Activated CD4-positive, alpha-beta T cell treated with anti-CD3 and anti-CD28 coated beads for 4 hours (primary cell): ENCODE measurements at regions not wholly inside any gene's neighbourhood (a gene's known extent, or its start where the extent isn't known, plus 50 kb on each side); places are given as distances from the start of the nearest gene placed in this dataset.
"Not testable (repeated sequence)": the region's sequence is repeated elsewhere in the genome, so short reads cannot be mapped to it uniquely, and the experiment has no call there.

Experiments
- DNase-seq, 2 donors: peaks; one replicate each; pipeline ENCODE4 v3.0.0-alpha.2; 2020

GRCh38 chr1:198935306-198935921 is 296.6 kb downstream of the PTPRC start:
- DNase-seq, result peak; percentile 65 to 71

DNA sequence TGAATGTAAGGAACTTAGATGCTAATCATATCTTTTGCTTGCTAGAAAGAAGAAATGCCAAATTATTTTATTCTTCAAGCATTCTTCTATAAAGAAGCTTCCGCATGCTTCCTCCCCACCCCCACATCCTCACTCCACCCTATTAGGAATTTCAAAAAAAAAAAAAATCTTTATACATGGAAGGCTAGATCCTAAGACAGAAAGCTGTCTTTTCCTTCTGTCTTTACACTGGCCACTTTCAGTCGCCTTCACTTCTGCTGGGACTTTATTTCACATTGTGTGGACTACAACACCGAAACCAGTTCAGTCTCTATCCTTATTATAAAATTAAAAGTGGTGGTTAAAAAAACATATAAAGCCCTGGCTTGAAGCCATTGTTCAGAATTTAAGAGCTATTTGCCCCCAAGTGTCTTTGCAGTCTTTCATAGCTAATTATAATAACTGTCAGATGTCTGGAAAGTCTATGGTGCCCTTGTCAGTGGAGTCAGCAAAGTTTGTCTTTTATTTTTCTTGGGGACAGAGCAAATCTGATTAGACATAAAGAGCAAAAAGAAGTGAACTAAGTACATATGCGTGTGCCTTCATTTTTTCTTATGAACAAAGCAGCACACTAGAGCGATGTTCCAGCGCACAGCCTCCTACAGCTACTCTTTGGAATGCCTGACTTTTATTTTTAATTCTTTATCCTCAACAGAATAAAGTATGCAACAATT is 297.7 kb downstream of the PTPRC start:
- DNase-seq, result no peak

GRCh38 chr1:198937231-198938031 is 298.6 kb downstream of the PTPRC start:
- DNase-seq, result peak; percentile 26 to 37

- DNase-seq, result no peak
Observed at GRCh38 chr1:198939286-198939685, 300.4 kb downstream of the PTPRC start.

GRCh38 chr1:198939956-198940355 is 301.1 kb downstream of the PTPRC start:
- no peak for DNase-seq

DNA sequence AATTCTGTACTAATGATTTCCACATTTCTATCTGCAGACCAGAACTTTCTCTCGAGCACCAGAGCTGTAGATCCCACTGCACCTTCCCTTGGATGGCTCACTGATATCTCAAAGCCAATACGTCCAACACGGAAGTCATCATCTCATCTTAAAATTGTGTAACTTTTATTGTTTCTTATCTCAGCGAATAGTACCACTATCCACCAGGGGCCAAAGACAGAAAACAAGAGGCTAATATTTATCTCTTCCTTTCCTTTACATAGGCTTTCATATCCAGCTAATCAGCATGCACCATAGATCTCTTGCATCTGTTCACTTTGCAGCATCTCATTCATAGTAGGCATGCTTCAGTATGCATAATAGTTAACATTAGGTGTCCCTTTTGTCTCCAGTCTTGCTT is 303.6 kb downstream of the PTPRC start:
- no peak for DNase-seq

- DNase-seq, result no peak
Observed at GRCh38 chr1:198943484-198944187, 304.8 kb downstream of the PTPRC start.

GRCh38 chr1:198947456-198947855 is 308.6 kb downstream of the PTPRC start:
- DNase-seq, result no peak

DNA sequence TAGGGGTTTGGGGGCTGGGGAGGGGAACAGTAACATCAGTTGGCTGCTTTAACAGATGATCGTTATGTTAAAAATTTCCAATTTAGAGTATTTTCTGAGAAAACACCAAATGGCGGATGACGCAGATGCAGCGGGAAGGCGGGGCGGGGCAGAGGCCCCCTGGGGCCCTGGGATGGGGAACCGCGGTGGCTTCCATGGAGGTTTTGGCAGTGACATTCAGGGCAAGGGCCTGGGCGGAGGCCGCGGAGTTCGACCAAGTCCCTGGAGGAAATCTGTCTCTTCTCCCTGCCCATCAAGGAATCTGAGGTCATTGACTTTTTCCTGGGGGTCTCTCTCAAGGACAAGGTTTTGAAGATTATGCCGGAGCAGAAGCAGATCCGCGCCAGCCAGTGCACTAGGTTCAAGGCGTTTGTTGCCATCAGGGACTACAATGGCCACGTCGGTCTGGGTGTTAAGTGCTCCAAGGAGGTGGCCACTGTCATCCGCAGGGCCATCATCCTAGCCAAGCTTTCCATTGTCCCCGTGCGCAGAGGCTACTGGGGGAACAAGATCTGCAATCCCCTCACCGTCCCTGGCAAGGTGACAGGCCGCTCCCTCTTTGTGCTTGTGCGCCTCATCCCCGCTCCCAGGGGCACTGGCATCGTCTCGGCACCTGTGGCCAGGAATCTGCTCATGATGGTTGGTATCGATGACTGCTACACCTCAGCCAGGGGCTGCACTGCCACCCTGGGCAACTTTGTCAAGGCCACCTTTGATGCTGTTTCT is 310.2 kb downstream of the PTPRC start:
- DNase-seq, result no peak

GRCh38 chr1:198950036-198950435 is 311.2 kb downstream of the PTPRC start:
- DNase-seq, result no peak

GRCh38 chr1:198955085-198955484 is 316.2 kb downstream of the PTPRC start:
- DNase-seq, result no peak

- DNase-seq, result no peak
Observed at GRCh38 chr1:198957044-198957443, 318.2 kb downstream of the PTPRC start.

GRCh38 chr1:198959032-198959431 is 320.2 kb downstream of the PTPRC start:
- DNase-seq, result no peak

DNA sequence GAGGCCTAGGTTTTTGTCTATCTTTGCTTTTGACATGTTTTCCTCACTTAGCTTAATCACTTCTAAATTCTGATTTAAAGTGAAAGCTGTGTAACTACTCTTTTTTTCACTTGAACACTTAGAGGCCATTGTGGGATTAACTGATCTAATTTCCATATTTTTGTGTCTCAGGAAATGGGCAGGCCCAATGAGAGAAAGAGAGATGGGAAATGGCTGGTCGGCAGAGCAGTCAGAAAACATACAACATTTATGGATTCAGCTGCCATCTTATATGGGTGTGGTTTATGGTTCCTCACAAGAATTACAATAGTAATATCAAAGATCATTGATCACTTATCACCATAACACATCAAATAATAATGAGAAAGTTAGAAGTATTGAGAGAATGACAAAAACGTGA is 320.8 kb downstream of the PTPRC start:
- no peak for DNase-seq

GRCh38 chr1:198963796-198964195 is 325.0 kb downstream of the PTPRC start:
- DNase-seq, result not testable (repeated sequence)

DNA sequence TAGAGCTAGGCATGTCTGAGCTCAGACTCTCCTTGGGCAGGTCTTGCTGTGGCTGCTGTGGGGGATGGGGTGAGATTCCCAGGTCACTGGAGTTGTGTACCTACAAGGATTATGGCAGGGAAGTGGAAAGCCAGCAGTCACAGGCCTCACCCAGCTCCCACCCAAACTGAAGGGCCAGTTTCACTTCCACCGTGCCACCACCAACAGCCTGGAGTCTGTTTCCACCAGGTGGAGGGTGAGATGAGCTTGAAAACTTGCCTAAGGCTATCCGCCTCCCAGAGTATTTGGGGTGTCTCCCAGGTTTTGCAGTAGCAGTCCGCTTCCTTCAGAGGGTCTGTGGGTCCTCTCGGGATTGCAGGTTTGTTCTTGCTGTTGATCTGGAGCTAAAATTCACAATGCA is 327.7 kb downstream of the PTPRC start:
- DNase-seq, result no peak

GRCh38 chr1:198967566-198967965 is 328.7 kb downstream of the PTPRC start:
- no peak for DNase-seq

- no peak for DNase-seq
Observed at GRCh38 chr1:198968866-198969265, 330.0 kb downstream of the PTPRC start.

DNA sequence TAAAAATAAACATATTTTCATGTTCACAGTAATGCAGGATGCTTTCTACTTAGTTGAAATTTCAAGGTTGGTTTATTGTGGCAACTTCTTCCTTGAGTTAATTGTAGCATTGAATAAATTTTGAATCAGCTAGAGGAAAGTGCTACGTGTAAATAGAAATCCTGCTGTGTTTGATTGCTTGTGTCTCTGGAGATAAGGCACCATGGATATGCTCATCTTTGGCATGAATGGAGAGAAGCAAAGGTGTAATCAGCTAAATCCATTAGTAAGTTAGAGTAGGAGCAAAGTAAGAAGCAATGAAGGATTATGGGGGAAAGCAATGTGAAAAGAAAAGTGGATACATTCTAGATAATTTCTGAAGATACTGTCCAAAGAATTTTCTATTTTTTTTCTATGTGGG is 331.1 kb downstream of the PTPRC start:
- DNase-seq, result no peak

GRCh38 chr1:198970916-198971315 is 332.1 kb downstream of the PTPRC start:
- no peak for DNase-seq

- no peak for DNase-seq
Observed at GRCh38 chr1:198977909-198978308, 339.1 kb downstream of the PTPRC start.

DNA sequence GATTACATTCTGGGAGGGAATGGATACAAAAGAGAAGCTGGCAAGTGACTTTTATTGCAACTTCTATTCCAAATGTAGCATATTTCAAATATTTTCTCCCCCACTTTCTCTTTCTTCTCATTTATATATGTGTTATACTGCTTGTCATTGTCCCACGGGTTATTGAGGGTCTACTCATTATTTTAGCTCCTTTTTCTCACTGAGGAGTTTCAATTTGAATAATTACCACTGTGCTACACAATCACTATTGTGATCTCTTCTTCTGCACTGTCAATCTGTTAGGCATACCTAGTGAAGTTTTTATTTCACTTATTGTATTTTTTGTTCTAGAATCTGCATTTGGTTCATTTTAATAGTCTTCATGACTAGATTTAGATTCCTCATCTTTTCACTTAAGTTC is 339.7 kb downstream of the PTPRC start:
- no peak for DNase-seq

GRCh38 chr1:198986036-198986435 is 347.2 kb downstream of the PTPRC start:
- DNase-seq, result no peak
